ENCODE measurements at regions not wholly inside any gene's neighbourhood (a gene's known extent, or its start where the extent isn't known, plus 50 kb on each side); places are given as distances from the start of the nearest gene placed in this dataset.
A peak's percentile ranks its signal among the peaks of the same experiment; 100 is the strongest.

DNA sequence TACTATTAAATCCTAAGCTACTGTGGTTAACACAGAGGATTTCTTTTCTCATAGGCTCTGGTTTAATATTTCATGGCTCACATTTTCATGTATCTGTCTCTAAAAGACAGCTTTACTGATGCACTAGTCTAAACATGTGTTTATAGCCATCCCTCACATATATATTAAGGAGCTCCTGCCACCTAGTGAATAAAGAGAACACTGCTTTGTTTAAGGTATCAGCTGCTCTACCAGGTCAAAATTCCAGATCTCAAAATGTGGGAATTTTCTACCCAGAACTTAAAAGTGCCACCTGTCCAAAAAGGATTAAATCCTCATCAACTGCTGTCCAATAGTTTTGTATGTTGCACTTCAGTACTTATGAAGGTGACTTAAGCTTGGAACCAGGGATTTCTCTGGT lies 188.5 kb upstream of the TEX13C start:
- FAIRE-seq = peak; percentile 55
- dilution Hi-C loops (cut with MboI; ENCODE audit: extremely low pct_ligation_motif_present, low sequenced_read_pairs) = no loop called here
- no peaks in the 10 kb centered on the region for H3K27me3 ChIP-seq (ENCODE audit: control insufficient read depth, extremely low read depth, insufficient read depth, low read length)

DNA sequence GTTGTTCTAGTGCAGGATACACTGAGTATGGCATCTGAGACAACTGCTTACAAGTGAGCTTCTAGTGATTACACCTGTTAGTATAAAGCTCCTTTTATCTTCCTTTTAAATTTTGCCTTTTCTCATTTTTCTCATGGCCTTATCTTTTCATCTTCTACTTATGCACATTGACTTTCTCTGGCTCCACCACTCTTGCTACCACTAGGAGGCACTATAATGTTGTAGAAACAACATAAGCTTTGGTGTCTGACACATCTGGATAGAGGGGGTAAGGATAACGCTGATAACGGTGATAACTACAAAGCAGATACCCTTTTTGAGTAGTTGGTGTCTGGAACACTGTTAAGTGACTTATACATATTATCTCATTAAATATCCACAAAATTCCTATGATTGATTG lies 187.4 kb upstream of the TEX13C start:
- H3K9ac ChIP-seq (ENCODE audit: control insufficient read depth, extremely low read depth, insufficient read depth, low read length) = no peak overlapping the region
- TF ChIP-seq, protein P1, sequence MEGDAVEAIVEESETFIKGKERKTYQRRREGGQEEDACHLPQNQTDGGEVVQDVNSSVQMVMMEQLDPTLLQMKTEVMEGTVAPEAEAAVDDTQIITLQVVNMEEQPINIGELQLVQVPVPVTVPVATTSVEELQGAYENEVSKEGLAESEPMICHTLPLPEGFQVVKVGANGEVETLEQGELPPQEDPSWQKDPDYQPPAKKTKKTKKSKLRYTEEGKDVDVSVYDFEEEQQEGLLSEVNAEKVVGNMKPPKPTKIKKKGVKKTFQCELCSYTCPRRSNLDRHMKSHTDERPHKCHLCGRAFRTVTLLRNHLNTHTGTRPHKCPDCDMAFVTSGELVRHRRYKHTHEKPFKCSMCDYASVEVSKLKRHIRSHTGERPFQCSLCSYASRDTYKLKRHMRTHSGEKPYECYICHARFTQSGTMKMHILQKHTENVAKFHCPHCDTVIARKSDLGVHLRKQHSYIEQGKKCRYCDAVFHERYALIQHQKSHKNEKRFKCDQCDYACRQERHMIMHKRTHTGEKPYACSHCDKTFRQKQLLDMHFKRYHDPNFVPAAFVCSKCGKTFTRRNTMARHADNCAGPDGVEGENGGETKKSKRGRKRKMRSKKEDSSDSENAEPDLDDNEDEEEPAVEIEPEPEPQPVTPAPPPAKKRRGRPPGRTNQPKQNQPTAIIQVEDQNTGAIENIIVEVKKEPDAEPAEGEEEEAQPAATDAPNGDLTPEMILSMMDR (optimal IDR thresholded peaks at IDR 0.05 in 1 of 3, IDR thresholded peaks at IDR 0.05 in 1 of 3, conservative IDR thresholded peaks at IDR 0.05 in 1 of 3; ENCODE audit: extremely low read depth in 1 of 3, insufficient read depth in 2 of 3, low read length in 3 of 3) = peak in 2 of 3 experiments; percentile 48 to 56
- TF ChIP-seq EZH2 (IDR thresholded peaks at IDR 0.05; ENCODE audit: low read length) = no peak
- no peaks in the 10 kb centered on the region for H3K9me3 ChIP-seq (ENCODE audit: control insufficient read depth, low read depth, low read length)
- dilution Hi-C loops (cut with MboI; ENCODE audit: extremely low pct_ligation_motif_present, low sequenced_read_pairs) = no loop called here
- H3K4me3 ChIP-seq (ENCODE audit: control insufficient read depth in 2 of 3, extremely low read depth in 1 of 3, insufficient read depth in 2 of 3, low read depth in 1 of 3, low read length in 3 of 3) = no peak overlapping the region
- no peaks in the 10 kb centered on the region for H3K27me3 ChIP-seq (ENCODE audit: control insufficient read depth, extremely low read depth, insufficient read depth, low read length)
- H3K4me1 ChIP-seq (ENCODE audit: control insufficient read depth, extremely low read depth, insufficient read depth, low read length) = no peaks in the 10 kb centered on the region
- no peaks in the 10 kb centered on the region for H3K9me1 ChIP-seq (ENCODE audit: control insufficient read depth, extremely low read depth, insufficient read depth, low read length)
- DNase-seq (ENCODE audit: low read depth, low spot score) (no peak), FAIRE-seq (no peak)
- no peak overlapping the region for H2AFZ ChIP-seq (ENCODE audit: control insufficient read depth, low read length)
- no peak overlapping the region for H3K4me2 ChIP-seq (ENCODE audit: control insufficient read depth, extremely low read depth, insufficient read depth, low read depth, low read length)
- no peaks in the 10 kb centered on the region for H3K36me3 ChIP-seq (ENCODE audit: control insufficient read depth in 2 of 2, extremely low read depth in 1 of 2, insufficient read depth in 2 of 2, low read length in 2 of 2)
- no peak overlapping the region for H3K27ac ChIP-seq (ENCODE audit: control insufficient read depth, insufficient read depth, low read length)
- no peaks in the 10 kb centered on the region for H4K20me1 ChIP-seq (ENCODE audit: control insufficient read depth, extremely low read depth, insufficient read depth, low read length)
- H3K79me2 ChIP-seq (ENCODE audit: control insufficient read depth, insufficient read depth, low read length) = no peaks in the 10 kb centered on the region

More for the DNA sequence above, 188.5 kb upstream of the TEX13C start:
- no peak overlapping the region for H3K4me3 ChIP-seq (ENCODE audit: control insufficient read depth in 2 of 3, extremely low read depth in 1 of 3, insufficient read depth in 2 of 3, low read depth in 1 of 3, low read length in 3 of 3)
- no peak overlapping the region for H3K4me2 ChIP-seq (ENCODE audit: control insufficient read depth, extremely low read depth, insufficient read depth, low read depth, low read length)
- H2AFZ ChIP-seq (ENCODE audit: control insufficient read depth, low read length) = no peak overlapping the region
- H3K9me1 ChIP-seq (ENCODE audit: control insufficient read depth, extremely low read depth, insufficient read depth, low read length) = no peaks in the 10 kb centered on the region
- no peaks in the 10 kb centered on the region for H3K9me3 ChIP-seq (ENCODE audit: control insufficient read depth, low read depth, low read length)
- no peaks in the 10 kb centered on the region for H3K4me1 ChIP-seq (ENCODE audit: control insufficient read depth, extremely low read depth, insufficient read depth, low read length)
- no peaks in the 10 kb centered on the region for H4K20me1 ChIP-seq (ENCODE audit: control insufficient read depth, extremely low read depth, insufficient read depth, low read length)
- no peak overlapping the region for H3K9ac ChIP-seq (ENCODE audit: control insufficient read depth, extremely low read depth, insufficient read depth, low read length)
- H3K27ac ChIP-seq (ENCODE audit: control insufficient read depth, insufficient read depth, low read length) = no peak overlapping the region
- no peaks in the 10 kb centered on the region for H3K79me2 ChIP-seq (ENCODE audit: control insufficient read depth, insufficient read depth, low read length)
- H3K36me3 ChIP-seq (ENCODE audit: control insufficient read depth in 2 of 2, extremely low read depth in 1 of 2, insufficient read depth in 2 of 2, low read length in 2 of 2) = no peaks in the 10 kb centered on the region
- TF ChIP-seq, protein P1 (optimal IDR thresholded peaks at IDR 0.05 in 1 of 3, IDR thresholded peaks at IDR 0.05 in 1 of 3, conservative IDR thresholded peaks at IDR 0.05 in 1 of 3; ENCODE audit: extremely low read depth in 1 of 3, insufficient read depth in 2 of 3, low read length in 3 of 3) = peak in 2 of 3 experiments; percentile 21 to 37
- no peak for TF ChIP-seq EZH2 (IDR thresholded peaks at IDR 0.05; ENCODE audit: low read length)
- DNase-seq (ENCODE audit: low read depth, low spot score) = no peak
